ENCODE measurements at regions not wholly inside any gene's neighbourhood (a gene's known extent, or its start where the extent isn't known, plus 50 kb on each side); places are given as distances from the start of the nearest gene placed in this dataset.

DNA sequence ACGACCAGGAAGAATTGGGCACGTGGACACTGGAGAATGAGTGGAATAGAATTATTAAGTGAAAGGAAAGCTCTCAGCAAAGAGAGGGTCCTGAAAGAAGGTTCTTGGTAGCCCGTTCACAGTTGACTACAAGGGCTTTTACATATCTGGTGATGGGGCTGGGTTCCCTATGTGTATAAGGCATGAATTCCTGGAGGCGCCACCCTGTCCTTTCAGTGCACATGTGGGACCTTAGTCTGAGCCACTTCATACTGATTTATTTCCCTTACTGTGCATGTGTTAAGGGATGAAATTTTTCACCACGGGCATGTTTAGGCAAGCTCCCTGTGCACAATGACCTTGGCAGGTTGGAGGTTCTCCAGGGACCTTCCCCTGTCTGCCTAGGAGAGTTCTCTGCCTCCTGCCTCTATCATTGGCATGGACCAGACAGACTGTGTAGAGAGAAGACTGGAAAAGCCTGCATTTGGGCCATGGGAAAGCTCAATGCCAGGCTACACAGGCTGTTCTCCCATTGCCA lies 145.9 kb upstream of the ITGB1 start:
- peaks cover 2% of the 10 kb centered on the region; the same call in 1 of the 2 replicates for H3K27me3 ChIP-seq (ENCODE audit: low read length)
- no peaks in the 10 kb centered on the region for H4K20me1 ChIP-seq (ENCODE audit: low read depth, low read length)
- no peak overlapping the region for H2AFZ ChIP-seq (ENCODE audit: low read depth, low read length, severe bottlenecking)
- H3K79me2 ChIP-seq (ENCODE audit: insufficient read depth, low read length): no peaks in the 10 kb centered on the region
- H3K9me3 ChIP-seq (ENCODE audit: insufficient read depth, low read length): peaks cover 11% of the 10 kb centered on the region; the same call in 1 of the 2 replicates
- no peaks in the 10 kb centered on the region for H3F3A ChIP-seq (ENCODE audit: insufficient read depth)
- no peak overlapping the region for H3K9ac ChIP-seq (ENCODE audit: low read length)
- no peak overlapping the region for H3K4me3 ChIP-seq (ENCODE audit: insufficient read depth, low read length, poor library complexity, severe bottlenecking)
- no peaks in the 10 kb centered on the region for H3K9me2 ChIP-seq (replicated peaks; ENCODE audit: insufficient read depth, low read length)
- H3K36me3 ChIP-seq (ENCODE audit: low read length): no peaks in the 10 kb centered on the region
- no peak overlapping the region for H3K27ac ChIP-seq (ENCODE audit: low read depth, low read length)
- H3K4me2 ChIP-seq (ENCODE audit: low read depth, low read length, poor library complexity, severe bottlenecking): no peak overlapping the region
- no peak for TF ChIP-seq CTCF (IDR thresholded peaks at IDR 0.05; ENCODE audit: insufficient read depth, low read length, poor library complexity, severe bottlenecking)
- no peak for TF ChIP-seq EZH2phosphoT487 (conservative IDR thresholded peaks at IDR 0.05; ENCODE audit: low read length)

DNA sequence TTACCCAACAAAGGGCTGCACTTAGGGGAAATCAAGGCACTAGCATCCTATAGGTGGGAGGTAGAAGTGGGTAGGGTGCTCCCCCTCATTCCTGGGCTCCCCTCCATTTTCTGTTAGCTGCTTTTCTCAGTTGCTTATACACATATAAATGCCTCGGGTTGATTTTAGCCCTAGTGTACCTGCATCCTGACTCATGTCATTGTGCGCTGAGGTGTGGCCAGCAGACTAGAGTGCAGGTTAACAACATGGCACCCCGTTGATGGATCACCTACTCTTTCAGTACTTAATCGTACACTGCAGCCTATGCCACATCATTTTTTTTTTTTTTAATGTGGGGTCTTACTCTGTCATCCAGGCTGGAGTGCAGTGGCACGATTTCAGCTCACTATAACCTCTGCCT lies 144.0 kb upstream of the ITGB1 start:
- no peak overlapping the region for H3K4me3 ChIP-seq (ENCODE audit: insufficient read depth, low read length, poor library complexity, severe bottlenecking)
- no peak for TF ChIP-seq CTCF (IDR thresholded peaks at IDR 0.05; ENCODE audit: insufficient read depth, low read length, poor library complexity, severe bottlenecking)
- TF ChIP-seq EZH2phosphoT487 (conservative IDR thresholded peaks at IDR 0.05; ENCODE audit: low read length): no peak
- H3K9me2 ChIP-seq (replicated peaks; ENCODE audit: insufficient read depth, low read length): no peaks in the 10 kb centered on the region
- no peaks in the 10 kb centered on the region for H4K20me1 ChIP-seq (ENCODE audit: low read depth, low read length)
- H3K27me3 ChIP-seq (ENCODE audit: low read length): peaks cover 2% of the 10 kb centered on the region; the same call in 1 of the 2 replicates
- no peak overlapping the region for H2AFZ ChIP-seq (ENCODE audit: low read depth, low read length, severe bottlenecking)
- H3K27ac ChIP-seq (ENCODE audit: low read depth, low read length): no peak overlapping the region
- H3K9ac ChIP-seq (ENCODE audit: low read length): no peak overlapping the region
- H3K79me2 ChIP-seq (ENCODE audit: insufficient read depth, low read length): no peaks in the 10 kb centered on the region
- no peaks in the 10 kb centered on the region for H3F3A ChIP-seq (ENCODE audit: insufficient read depth)
- no peak overlapping the region for H3K4me2 ChIP-seq (ENCODE audit: low read depth, low read length, poor library complexity, severe bottlenecking)
- no peaks in the 10 kb centered on the region for H3K36me3 ChIP-seq (ENCODE audit: low read length)
- H3K9me3 ChIP-seq (ENCODE audit: insufficient read depth, low read length): peaks cover 11% of the 10 kb centered on the region; the same call in 1 of the 2 replicates

- peaks cover 2% of the 10 kb centered on the region; the same call in 1 of the 2 replicates for H3K27me3 ChIP-seq (ENCODE audit: low read length)
Observed at GRCh38 chr10:33101392-33101787, 143.4 kb upstream of the ITGB1 start.

More at GRCh38 chr10:33101392-33101787, 143.4 kb upstream of the ITGB1 start:
- Histone ChIP-seq H3K36me3 (ENCODE audit: low read length) (no peaks in the 10 kb centered on the region), H2AFZ (ENCODE audit: low read depth, low read length, severe bottlenecking) (no peak overlapping the region), H4K20me1 (ENCODE audit: low read depth, low read length) (no peaks in the 10 kb centered on the region), H3F3A (ENCODE audit: insufficient read depth) (no peaks in the 10 kb centered on the region), H3K9me2 (replicated peaks; ENCODE audit: insufficient read depth, low read length) (no peaks in the 10 kb centered on the region), H3K27ac (ENCODE audit: low read depth, low read length) (no peak overlapping the region), H3K9me3 (ENCODE audit: insufficient read depth, low read length) (peaks cover 11% of the 10 kb centered on the region; the same call in 1 of the 2 replicates), H3K4me3 (ENCODE audit: insufficient read depth, low read length, poor library complexity, severe bottlenecking) (no peak overlapping the region), H3K4me2 (ENCODE audit: low read depth, low read length, poor library complexity, severe bottlenecking) (no peak overlapping the region), H3K79me2 (ENCODE audit: insufficient read depth, low read length) (no peaks in the 10 kb centered on the region), H3K9ac (ENCODE audit: low read length) (no peak overlapping the region)
- TF ChIP-seq CTCF (IDR thresholded peaks at IDR 0.05; ENCODE audit: insufficient read depth, low read length, poor library complexity, severe bottlenecking) (no peak), EZH2phosphoT487 (conservative IDR thresholded peaks at IDR 0.05; ENCODE audit: low read length) (no peak)

Data from SU-DHL-6 (cell line).